GM18520 (cell line): ENCODE measurements at regions not wholly inside any gene's neighbourhood (a gene's known extent, or its start where the extent isn't known, plus 50 kb on each side); places are given as distances from the start of the nearest gene placed in this dataset.

ENCODE experiments used
- ATAC-seq: cut with Tn5 transposase; IDR thresholded peaks from one replicate; pipeline ENCODE4 v1.9.1; 2021; ENCODE audit not compliant: unreplicated experiment

DNA sequence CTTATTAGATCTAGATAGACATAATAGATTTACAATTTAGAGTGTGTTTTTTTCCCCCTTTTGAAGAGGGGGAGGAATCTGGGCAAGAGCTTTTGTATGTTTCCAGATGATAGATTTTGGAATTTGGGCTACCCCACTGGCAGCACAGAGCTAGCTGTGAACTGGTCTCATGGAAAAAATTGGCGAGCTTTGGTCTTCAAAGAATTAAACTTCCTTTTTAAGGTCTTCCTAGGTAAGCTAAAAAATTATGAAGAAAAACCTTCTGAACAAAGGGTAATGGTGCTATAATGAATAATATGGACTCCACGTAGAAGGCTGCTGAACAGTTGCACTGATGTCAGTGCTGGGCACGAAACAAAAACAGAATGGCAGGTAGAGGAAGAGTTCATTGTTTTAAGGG, 109.3 kb downstream of the ZIC5 start:
- ATAC-seq: no peak

GRCh38 chr13:99861771-99862170, 109.8 kb downstream of the ZIC5 start:
- no peak for ATAC-seq

DNA sequence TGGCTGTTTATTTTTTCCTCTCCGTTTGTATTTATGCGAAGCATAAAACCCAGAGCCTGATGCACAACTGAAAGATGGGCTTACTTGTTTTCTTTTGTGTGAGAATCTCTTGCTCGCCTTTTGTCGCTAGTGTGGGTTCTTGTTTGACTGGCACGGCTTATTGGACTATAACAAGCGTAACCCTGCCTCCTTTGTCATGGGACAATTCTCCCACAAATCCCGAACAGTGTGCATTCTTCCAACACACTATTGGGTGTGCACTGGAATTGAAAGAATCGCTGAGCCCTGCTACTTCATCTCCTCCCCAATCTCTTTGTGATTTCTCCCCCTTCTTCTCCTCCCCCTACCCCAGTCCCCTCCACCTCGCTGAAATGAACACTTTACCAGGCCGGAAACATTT, 110.8 kb downstream of the ZIC5 start:
- ATAC-seq: no peak

- ATAC-seq: peak; percentile 94
Observed at GRCh38 chr13:99859178-99860177, 112.1 kb downstream of the ZIC5 start.

- ATAC-seq: no peak
Observed at GRCh38 chr13:99857738-99858137, 113.8 kb downstream of the ZIC5 start.

- no peak for ATAC-seq
Observed at GRCh38 chr13:99855526-99856420, 115.8 kb downstream of the ZIC5 start.

DNA sequence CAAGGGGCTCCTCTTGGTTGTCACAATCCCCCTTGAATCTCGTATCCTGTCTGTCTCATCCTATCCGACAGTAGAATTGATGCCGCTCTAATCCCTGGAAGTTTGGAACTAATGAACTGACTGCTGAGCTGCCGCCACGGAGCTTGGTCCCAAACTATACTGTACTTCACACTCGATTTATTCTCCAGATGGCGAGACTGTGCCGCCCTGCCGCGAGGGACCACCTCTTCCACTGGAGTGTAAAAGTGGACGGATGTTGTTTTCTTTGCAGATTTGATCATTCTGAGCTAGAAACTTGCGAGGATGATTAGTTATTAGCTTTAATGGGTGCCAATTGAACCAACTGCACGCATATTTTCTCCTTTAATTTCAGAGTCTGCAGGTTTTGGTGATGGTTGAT, 117.2 kb downstream of the ZIC5 start:
- ATAC-seq: no peak

DNA sequence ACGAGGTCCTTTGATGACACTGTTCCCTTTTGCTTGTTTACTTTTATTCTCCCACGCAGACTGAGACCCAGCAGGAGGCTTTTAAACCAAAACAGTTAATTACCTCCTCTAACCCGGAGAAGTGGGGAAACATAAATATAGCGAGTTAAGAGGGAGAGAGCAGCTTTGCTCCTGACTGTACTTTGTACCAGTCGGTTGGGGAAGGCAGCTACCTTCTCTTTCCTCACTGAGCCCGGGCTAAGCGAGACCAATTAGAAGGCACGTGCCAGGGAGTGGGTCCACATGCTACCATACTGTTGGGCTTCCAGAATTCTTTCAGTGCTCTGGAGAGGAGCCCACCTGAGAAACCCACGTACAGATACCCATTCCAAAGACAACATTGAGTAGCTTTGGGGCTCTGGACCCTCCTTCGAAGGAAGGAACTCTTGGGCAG, 124.2 kb downstream of the ZIC5 start:
- ATAC-seq: no peak

DNA sequence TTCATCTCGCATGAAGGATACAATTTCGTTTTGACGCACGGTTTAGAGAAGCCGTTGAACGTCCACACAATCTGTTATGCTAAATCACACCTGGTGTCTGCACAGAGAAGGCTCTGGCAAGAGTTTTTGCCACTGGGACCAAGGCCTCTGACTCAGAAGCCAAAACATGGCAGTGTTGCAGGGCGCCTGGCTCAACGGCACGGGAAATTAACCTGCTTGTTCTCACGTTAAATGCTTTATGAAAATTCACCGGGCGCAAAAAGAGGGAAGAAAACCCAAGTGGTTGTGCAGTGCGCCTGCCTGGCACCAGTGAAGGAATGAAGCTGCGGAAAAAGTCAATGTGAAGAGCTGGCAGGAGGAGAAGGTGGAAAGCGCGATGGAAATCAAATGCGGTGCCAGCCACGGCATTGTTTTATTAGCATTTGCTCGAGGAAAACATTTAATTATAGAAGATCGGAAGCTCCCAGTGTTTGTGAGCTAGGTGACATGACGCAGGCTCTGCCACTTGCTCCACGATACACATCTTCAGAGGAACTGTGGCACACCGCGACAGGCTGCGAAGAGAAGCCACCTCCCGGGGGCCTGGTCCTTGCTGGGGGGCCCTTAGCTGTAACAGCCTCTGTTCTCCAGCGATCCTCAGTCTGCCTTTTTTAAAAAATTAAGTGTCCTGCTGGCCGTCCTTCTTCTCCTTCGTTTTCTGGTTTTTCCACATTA, 126.2 kb downstream of the ZIC5 start:
- ATAC-seq: no peak

DNA sequence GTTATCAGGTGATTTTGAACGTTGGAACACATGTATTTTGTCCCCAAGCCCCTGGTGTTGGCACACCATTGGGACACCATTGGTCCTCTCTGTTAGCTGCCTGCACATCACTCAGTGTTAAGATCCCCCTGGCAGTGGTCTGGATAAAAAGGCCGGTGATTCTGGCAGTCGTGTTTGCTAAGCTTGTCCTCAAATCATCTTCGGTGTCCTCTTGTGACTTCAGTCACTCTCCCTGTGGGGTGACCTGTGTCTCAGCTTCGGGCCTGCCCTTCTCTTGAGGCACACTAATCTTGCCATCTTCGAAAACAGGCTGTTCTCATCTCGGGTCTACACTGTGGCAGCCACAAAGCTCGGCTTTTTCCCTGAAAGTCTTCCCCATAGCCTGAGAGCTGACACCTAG, 127.1 kb downstream of the ZIC5 start:
- no peak for ATAC-seq

- ATAC-seq: no peak
Observed at GRCh38 chr13:99843872-99844271, 127.7 kb downstream of the ZIC5 start.

GRCh38 chr13:99842405-99842804, 129.2 kb downstream of the ZIC5 start:
- ATAC-seq: no peak

- ATAC-seq: no peak
Observed at GRCh38 chr13:99836291-99836690, 135.3 kb downstream of the ZIC5 start.

- no peak for ATAC-seq
Observed at GRCh38 chr13:99835442-99835841, 136.1 kb downstream of the ZIC5 start.

- no peak for ATAC-seq
Observed at GRCh38 chr13:99834246-99834645, 137.3 kb downstream of the ZIC5 start.

- no peak for ATAC-seq
Observed at GRCh38 chr13:99832347-99832746, 139.2 kb downstream of the ZIC5 start.

GRCh38 chr13:99830931-99831330, 140.6 kb downstream of the ZIC5 start:
- no peak for ATAC-seq

DNA sequence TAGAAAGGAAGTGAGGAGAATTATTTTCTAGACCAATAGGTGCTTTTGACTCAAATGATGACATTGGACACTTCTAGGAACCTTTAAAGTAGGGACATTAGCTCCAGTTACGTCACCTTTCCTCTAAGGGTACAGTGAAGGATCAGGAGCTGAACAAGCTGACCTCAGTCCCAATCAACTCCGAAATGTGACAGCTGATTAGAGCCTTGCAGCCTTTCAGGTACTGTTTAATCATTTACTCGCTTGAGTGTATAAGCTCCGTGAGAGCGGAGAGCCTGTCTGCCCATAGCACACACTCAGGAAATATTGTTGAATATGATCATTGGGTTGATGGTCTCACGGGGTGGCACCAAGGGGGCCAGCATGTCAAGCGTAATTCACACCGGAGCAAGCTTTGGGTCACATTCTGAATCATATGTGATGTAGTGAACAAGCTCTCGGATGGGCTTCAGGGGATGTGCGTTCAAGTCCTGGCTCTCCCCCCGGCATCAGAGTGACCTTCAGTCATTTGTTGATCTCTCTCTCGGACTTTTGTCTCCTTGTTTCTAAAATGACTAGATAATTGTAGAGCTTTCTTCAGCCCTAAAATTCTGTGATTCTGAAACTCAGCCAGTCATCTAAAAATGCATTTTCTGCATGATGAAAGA, 141.9 kb downstream of the ZIC5 start:
- no peak for ATAC-seq

- no peak for ATAC-seq
Observed at GRCh38 chr13:99829161-99829560, 142.4 kb downstream of the ZIC5 start.

GRCh38 chr13:99828735-99829134, 142.8 kb downstream of the ZIC5 start:
- no peak for ATAC-seq

- no peak for ATAC-seq
Observed at GRCh38 chr13:99828123-99828522, 143.4 kb downstream of the ZIC5 start.
